ENCODE measurements at regions not wholly inside any gene's neighbourhood (a gene's known extent, or its start where the extent isn't known, plus 50 kb on each side); places are given as distances from the start of the nearest gene placed in this dataset.
A peak's percentile ranks its signal among the peaks of the same experiment; 100 is the strongest.
"Not testable (repeated sequence)": the region's sequence is repeated elsewhere in the genome, so short reads cannot be mapped to it uniquely, and the experiment has no call there.

DNA sequence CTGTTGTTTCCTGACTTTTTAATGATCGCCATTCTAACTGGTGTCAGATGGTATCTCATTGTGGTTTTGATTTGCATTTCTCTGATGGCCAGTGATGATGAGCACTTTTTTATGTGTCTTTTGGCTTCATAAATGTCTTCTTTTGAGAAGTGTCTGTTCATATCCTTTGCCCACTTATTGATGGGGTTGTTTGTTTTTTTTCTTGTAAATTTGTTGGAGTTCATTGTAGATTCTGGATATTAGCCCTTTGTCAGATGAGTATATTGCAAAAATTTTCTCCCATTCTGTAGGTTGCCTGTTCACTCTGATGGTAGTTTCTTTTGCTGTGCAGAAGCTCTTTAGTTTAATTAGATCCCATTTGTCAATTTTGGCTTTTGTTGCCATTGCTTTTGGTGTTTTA lies 1378.7 kb downstream of the FSCB start:
- POLR2A ChIA-PET; H2AFZ ChIP-seq (ENCODE audit: low read length); intact Hi-C loops (cut with micrococcal nuclease; ENCODE audit: unreplicated experiment); H3K9ac ChIP-seq (ENCODE audit: insufficient read depth, low read depth, low read length); H3K4me3 ChIP-seq (replicated peaks in 1 of 3; ENCODE audit: insufficient read depth in 1 of 3, low read depth in 2 of 3, low read length in 3 of 3); H3K27ac ChIP-seq (ENCODE audit: extremely low read length, insufficient read depth, low read length); H4K20me1 ChIP-seq (ENCODE audit: insufficient read depth, low read length); H3K27me3 ChIP-seq (ENCODE audit: control insufficient read depth in 1 of 2, insufficient read depth in 2 of 2, low read length in 2 of 2); FAIRE-seq; H3K4me1 ChIP-seq (ENCODE audit: insufficient read depth, low read length); H3K79me2 ChIP-seq (ENCODE audit: insufficient read depth, low read length); CTCF ChIA-PET (ENCODE audit: low intra/inter-chr PET ratio, low total read pairs); ATAC-seq; H3K36me3 ChIP-seq (replicated peaks in 1 of 2; ENCODE audit: control insufficient read depth in 1 of 2, insufficient read depth in 2 of 2, low read length in 2 of 2); BruUV-seq (replicated peaks); DNase-seq (ENCODE audit: low spot score); H3K4me2 ChIP-seq (ENCODE audit: low read depth, low read length); in situ Hi-C loops (cut with HindIII; ENCODE audit: extremely low pct_ligation_motif_present, low pct_unique_long_range_greater_than_20kb); TF ChIP-seq ATF7 (CRISPR knock-in tag; IDR thresholded peaks at IDR 0.05): not testable (repeated sequence)
- 75% methylated on average over 1 of the region's 1 CpG for WGBS (ENCODE audit: low lambda C conversion rate)
- peaks cover 91% of the 10 kb centered on the region for H3K9me3 ChIP-seq (ENCODE audit: low read length)
- TF ChIP-seq PHB2 (IDR thresholded peaks at IDR 0.05; ENCODE audit: partially characterized antibody) (peak; percentile 53), PLRG1 (conservative IDR thresholded peaks at IDR 0.05) (peak; percentile 74; the same call in 1 of the 2 replicates), NBN (conservative IDR thresholded peaks at IDR 0.05) (0 out of 2 replicates have a peak, but pooled peaks have one; percentile 61), ATM (IDR thresholded peaks at IDR 0.05; ENCODE audit: borderline replicate concordance) (peak; percentile 82; the same call in 1 of the 2 replicates), ATF7 (IDR thresholded peaks at IDR 0.05) (0 out of 2 replicates have a peak, but pooled peaks have one; percentile 20), ARNT (IDR thresholded peaks at IDR 0.05) (0 out of 2 replicates have a peak, but pooled peaks have one; percentile 60)

- H3K79me2 ChIP-seq (ENCODE audit: insufficient read depth, low read length); H2AFZ ChIP-seq (ENCODE audit: low read length); H3K27me3 ChIP-seq (ENCODE audit: control insufficient read depth in 1 of 2, insufficient read depth in 2 of 2, low read length in 2 of 2); POLR2A ChIA-PET; H3K27ac ChIP-seq (ENCODE audit: extremely low read length, insufficient read depth, low read length); DNase-seq (ENCODE audit: low spot score); FAIRE-seq; H3K9ac ChIP-seq (ENCODE audit: insufficient read depth, low read depth, low read length); H3K4me3 ChIP-seq (replicated peaks in 1 of 3; ENCODE audit: insufficient read depth in 1 of 3, low read depth in 2 of 3, low read length in 3 of 3); in situ Hi-C loops (cut with HindIII; ENCODE audit: extremely low pct_ligation_motif_present, low pct_unique_long_range_greater_than_20kb); CTCF ChIA-PET (ENCODE audit: low intra/inter-chr PET ratio, low total read pairs); BruUV-seq (replicated peaks); H3K4me1 ChIP-seq (ENCODE audit: insufficient read depth, low read length); H3K36me3 ChIP-seq (replicated peaks in 1 of 2; ENCODE audit: control insufficient read depth in 1 of 2, insufficient read depth in 2 of 2, low read length in 2 of 2); ATAC-seq; H4K20me1 ChIP-seq (ENCODE audit: insufficient read depth, low read length); intact Hi-C loops (cut with micrococcal nuclease; ENCODE audit: unreplicated experiment); H3K4me2 ChIP-seq (ENCODE audit: low read depth, low read length): not testable (repeated sequence)
- 56% methylated on average over 3 of the region's 3 CpGs for WGBS (ENCODE audit: low lambda C conversion rate)
- peaks cover 91% of the 10 kb centered on the region for H3K9me3 ChIP-seq (ENCODE audit: low read length)
- TF ChIP-seq PLRG1 (conservative IDR thresholded peaks at IDR 0.05), result 0 out of 2 replicates have a peak, but pooled peaks have one; percentile 65
- TF ChIP-seq, protein P1, sequence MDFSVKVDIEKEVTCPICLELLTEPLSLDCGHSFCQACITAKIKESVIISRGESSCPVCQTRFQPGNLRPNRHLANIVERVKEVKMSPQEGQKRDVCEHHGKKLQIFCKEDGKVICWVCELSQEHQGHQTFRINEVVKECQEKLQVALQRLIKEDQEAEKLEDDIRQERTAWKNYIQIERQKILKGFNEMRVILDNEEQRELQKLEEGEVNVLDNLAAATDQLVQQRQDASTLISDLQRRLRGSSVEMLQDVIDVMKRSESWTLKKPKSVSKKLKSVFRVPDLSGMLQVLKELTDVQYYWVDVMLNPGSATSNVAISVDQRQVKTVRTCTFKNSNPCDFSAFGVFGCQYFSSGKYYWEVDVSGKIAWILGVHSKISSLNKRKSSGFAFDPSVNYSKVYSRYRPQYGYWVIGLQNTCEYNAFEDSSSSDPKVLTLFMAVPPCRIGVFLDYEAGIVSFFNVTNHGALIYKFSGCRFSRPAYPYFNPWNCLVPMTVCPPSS (IDR thresholded peaks at IDR 0.05), result peak; percentile 71; the same call in 1 of the 2 replicates
- peak; percentile 32 for TF ChIP-seq ZNF282 (IDR thresholded peaks at IDR 0.05; ENCODE audit: partially characterized antibody)
Measured at GRCh38 chr14:43127874-43128273, 1379.2 kb downstream of the FSCB start.
